ENCODE measurements at regions not wholly inside any gene's neighbourhood (a gene's known extent, or its start where the extent isn't known, plus 50 kb on each side); places are given as distances from the start of the nearest gene placed in this dataset.

GRCh38 chr2:207257251-207258250 is 91.8 kb upstream of the KLF7 start:
- peak; percentile 74 for DNase-seq

DNA sequence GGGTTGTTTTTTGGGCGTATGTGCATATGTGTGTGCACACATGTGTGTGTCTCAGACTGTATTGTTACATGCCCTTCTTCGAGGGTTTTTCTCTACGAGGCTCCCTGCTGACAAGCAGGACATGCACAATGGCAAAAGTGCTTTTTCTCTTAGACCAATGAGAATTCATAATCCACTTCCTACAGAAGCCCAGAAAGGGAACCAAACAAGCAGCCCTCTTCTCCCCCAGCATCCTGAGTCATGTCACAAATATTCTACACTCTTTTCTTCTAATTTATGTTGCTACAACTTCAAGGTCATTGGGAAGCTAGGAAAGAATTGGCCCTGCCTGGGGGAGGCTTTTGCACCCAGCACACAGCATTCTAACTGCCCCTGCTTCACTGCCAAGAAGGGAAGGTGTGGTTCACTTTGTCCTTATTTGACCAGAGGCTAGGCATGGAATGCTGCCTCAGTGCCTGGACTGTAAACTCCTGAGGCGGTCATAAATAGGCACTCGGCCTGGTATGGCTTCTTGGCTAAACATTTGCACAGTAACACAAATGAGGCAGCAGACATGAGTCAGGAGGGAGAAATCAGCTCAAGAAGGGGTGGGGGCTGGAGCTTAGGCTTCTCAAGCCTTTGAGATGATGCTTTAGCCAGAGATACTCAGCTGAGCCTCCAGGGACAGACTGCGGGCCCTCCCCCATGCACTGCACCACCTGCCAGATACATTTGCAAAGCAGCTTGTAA is 92.7 kb upstream of the KLF7 start:
- DNase-seq = peak; percentile 100

DNA sequence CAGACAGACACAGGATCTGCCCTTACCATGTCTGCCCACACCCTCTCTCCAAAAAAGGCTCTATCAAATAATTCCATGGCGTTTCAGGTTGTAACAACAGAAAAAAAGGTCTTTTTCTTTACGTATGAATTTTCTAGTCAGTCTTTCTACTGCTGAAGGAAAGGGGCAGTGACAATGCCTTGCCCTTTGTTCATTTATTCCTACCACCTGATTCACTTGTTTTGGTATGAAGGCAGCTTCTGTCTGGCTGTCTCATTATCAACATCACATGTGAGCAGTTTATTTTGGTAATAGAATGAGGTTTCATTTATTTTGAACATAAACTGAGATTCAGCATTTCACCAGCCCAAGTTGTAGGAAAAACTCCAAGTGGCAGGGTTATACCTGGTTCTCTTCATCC is 94.3 kb upstream of the KLF7 start:
- DNase-seq = peak; percentile 18

- peak; percentile 60 for DNase-seq
Measured at GRCh38 chr2:207260947-207261346, 95.2 kb upstream of the KLF7 start.

DNA sequence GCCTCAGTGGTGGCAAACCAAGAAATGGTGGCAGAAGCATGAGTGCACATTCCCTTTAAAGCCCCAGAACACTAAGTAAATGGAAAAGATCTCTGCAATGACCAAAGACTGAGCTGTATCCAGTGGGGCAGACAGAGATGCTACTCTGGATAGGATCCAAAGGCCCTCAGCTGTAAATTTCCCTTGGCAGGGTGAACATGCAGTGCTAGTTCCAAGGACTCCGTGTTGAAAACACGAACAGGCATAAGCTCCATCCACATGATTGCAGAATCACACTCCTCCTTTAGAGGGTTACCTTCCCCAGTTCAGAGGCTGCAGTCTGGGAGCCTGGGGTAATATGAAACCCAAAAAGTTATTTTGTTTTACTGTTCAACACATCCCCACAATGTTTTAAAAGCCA is 98.6 kb upstream of the KLF7 start:
- DNase-seq = no peak

- DNase-seq = no peak
Measured at GRCh38 chr2:207265332-207265731, 99.6 kb upstream of the KLF7 start.

GRCh38 chr2:207265869-207266268 is 100.1 kb upstream of the KLF7 start:
- no peak for DNase-seq

- no peak for DNase-seq
Measured at GRCh38 chr2:207266648-207267047, 100.9 kb upstream of the KLF7 start.

GRCh38 chr2:207269038-207269437 is 103.3 kb upstream of the KLF7 start:
- DNase-seq = no peak

DNA sequence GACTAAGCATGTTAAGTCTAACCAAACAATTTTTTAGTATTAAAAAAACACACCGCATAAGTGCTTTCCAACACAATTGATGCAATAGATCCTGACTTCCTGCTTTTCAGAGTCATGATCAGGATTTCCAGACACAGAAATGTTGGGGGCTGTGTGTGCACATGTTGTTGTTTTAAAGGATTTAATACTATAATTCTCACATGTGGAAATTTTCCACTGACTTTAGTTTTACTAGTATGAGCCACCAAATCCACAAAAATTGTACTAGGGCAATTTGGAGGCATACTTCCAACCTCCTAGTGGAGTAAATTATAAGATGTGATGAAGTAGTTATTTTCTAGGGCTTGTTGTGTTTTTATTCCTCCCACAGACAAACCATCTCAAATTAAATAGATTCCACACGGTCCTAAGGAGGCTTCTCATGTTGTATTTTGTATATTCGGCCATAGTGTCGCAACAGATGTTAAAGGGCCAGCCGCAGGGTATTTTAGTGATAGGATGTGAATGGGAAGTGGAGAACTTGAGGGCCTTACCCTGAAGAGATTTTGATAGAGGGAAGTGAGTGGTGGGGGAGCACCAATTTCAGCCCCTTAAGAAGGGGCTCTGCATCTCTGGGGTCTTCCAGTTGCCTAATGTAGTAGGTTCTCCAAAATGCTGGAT is 108.9 kb upstream of the KLF7 start:
- DNase-seq = peak; percentile 72

- DNase-seq = no peak
Measured at GRCh38 chr2:207275779-207276178, 110.0 kb upstream of the KLF7 start.

DNA sequence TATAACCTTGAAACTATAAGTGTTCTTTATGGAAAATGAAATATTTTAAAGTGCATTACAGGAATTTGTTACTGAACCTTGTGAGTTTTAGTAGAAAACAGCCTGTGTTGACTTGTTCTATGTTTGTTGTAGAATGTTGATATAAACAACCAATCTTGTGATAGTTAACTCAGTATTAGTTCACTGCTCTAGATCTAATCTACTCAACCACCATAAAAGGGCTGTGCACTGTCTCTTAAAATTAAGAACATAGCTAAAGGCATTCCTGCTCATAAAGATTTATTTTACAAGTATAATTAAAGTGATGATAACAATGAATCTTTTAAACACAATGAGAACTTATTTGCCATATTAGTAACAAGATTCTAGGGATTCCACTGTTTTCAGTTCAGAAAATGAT is 110.5 kb upstream of the KLF7 start:
- DNase-seq = no peak

GRCh38 chr2:207276858-207277257 is 111.1 kb upstream of the KLF7 start:
- DNase-seq = no peak

DNA sequence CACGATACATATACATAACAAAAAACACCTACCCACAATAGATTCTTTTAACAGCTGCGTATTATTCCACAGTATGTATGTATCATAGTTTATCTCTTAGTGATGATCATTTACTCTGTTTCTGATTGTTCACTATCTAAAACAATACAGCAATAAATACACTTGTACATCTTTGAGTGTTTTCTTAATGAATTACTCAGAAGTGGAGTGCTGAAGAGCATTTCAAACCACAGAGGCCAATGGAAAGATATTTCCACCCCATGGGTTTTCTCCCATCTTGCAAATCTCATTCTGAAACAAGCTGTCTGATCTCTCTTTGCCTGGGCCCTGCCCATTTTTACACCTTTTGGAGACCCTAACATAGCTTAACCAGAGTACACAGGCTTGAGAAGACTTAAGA is 113.8 kb upstream of the KLF7 start:
- no peak for DNase-seq

DNA sequence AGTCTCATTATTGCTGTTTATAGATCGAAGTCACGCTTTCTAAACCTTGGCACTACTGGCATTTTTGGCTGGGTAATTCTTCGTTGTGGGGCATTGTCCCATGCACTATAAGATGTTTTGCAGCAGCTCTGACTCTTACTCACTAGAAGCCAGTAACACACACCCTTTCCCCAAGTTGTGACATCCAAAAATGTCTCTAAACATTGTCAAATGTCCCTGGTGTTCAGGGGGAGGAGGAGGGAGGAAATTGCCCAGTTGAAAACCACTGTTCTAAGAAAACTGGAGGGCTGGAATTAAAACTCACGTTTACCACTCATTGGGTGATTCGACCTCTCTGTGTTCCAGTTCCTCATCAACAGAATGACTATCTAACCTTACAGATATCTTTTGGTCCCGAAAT is 115.7 kb upstream of the KLF7 start:
- no peak for DNase-seq

GRCh38 chr2:207282916-207283315 is 117.2 kb upstream of the KLF7 start:
- DNase-seq = no peak

- peak; percentile 30 for DNase-seq
Measured at GRCh38 chr2:207283356-207283755, 117.6 kb upstream of the KLF7 start.

- no peak for DNase-seq
Measured at GRCh38 chr2:207284556-207285472, 119.1 kb upstream of the KLF7 start.

- DNase-seq = peak; percentile 18
Measured at GRCh38 chr2:207285473-207285815, 119.7 kb upstream of the KLF7 start.

- no peak for DNase-seq
Measured at GRCh38 chr2:207286106-207286505, 120.4 kb upstream of the KLF7 start.

GRCh38 chr2:207288628-207289027 is 122.9 kb upstream of the KLF7 start:
- peak; percentile 64 for DNase-seq
